HPDE6-E6E7 (cell line): ENCODE measurements at regions not wholly inside any gene's neighbourhood (a gene's known extent, or its start where the extent isn't known, plus 50 kb on each side); places are given as distances from the start of the nearest gene placed in this dataset.

Experiments
- DNase-seq: peaks from one replicate; pipeline ENCODE4 v3.0.0; 2011; ENCODE audit warnings: missing footprints; ENCODE audit errors: extremely low spot score

- DNase-seq: no peak
Measured at GRCh38 chr1:234721476-234722269, 111.7 kb upstream of the IRF2BP2 start.

GRCh38 chr1:234720709-234721441 lies 110.9 kb upstream of the IRF2BP2 start:
- no peak for DNase-seq

- DNase-seq: no peak
Measured at GRCh38 chr1:234719454-234720251, 109.7 kb upstream of the IRF2BP2 start.

- DNase-seq: no peak
Measured at GRCh38 chr1:234718496-234719453, 108.8 kb upstream of the IRF2BP2 start.

- no peak for DNase-seq
Measured at GRCh38 chr1:234716908-234717375, 107.0 kb upstream of the IRF2BP2 start.

GRCh38 chr1:234715252-234716014 lies 105.5 kb upstream of the IRF2BP2 start:
- no peak for DNase-seq

- DNase-seq: no peak
Measured at GRCh38 chr1:234713859-234714258, 103.9 kb upstream of the IRF2BP2 start.

- no peak for DNase-seq
Measured at GRCh38 chr1:234713440-234713839, 103.5 kb upstream of the IRF2BP2 start.

- DNase-seq: no peak
Measured at GRCh38 chr1:234712891-234713305, 102.9 kb upstream of the IRF2BP2 start.

- DNase-seq: no peak
Measured at GRCh38 chr1:234710936-234711724, 101.2 kb upstream of the IRF2BP2 start.

GRCh38 chr1:234710381-234710780 lies 100.4 kb upstream of the IRF2BP2 start:
- DNase-seq: no peak

- no peak for DNase-seq
Measured at GRCh38 chr1:234709473-234710228, 99.7 kb upstream of the IRF2BP2 start.

GRCh38 chr1:234708700-234709395 lies 98.9 kb upstream of the IRF2BP2 start:
- no peak for DNase-seq

GRCh38 chr1:234707641-234708040 lies 97.7 kb upstream of the IRF2BP2 start:
- DNase-seq: no peak

- DNase-seq: no peak
Measured at GRCh38 chr1:234706931-234707330, 97.0 kb upstream of the IRF2BP2 start.

GRCh38 chr1:234706199-234706598 lies 96.2 kb upstream of the IRF2BP2 start:
- DNase-seq: no peak

- no peak for DNase-seq
Measured at GRCh38 chr1:234705615-234706014, 95.6 kb upstream of the IRF2BP2 start.
